ENCODE measurements at regions not wholly inside any gene's neighbourhood (a gene's known extent, or its start where the extent isn't known, plus 50 kb on each side); places are given as distances from the start of the nearest gene placed in this dataset.

GRCh38 chrX:6708041-6708440 lies 173.1 kb upstream of the VCX3A start:
- DNase-seq (ENCODE audit: low read depth), result no peak
- no peak overlapping the region for H3K4me3 ChIP-seq (ENCODE audit: low read depth, low read length)
- TF ChIP-seq, protein P1, sequence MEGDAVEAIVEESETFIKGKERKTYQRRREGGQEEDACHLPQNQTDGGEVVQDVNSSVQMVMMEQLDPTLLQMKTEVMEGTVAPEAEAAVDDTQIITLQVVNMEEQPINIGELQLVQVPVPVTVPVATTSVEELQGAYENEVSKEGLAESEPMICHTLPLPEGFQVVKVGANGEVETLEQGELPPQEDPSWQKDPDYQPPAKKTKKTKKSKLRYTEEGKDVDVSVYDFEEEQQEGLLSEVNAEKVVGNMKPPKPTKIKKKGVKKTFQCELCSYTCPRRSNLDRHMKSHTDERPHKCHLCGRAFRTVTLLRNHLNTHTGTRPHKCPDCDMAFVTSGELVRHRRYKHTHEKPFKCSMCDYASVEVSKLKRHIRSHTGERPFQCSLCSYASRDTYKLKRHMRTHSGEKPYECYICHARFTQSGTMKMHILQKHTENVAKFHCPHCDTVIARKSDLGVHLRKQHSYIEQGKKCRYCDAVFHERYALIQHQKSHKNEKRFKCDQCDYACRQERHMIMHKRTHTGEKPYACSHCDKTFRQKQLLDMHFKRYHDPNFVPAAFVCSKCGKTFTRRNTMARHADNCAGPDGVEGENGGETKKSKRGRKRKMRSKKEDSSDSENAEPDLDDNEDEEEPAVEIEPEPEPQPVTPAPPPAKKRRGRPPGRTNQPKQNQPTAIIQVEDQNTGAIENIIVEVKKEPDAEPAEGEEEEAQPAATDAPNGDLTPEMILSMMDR (IDR thresholded peaks at IDR 0.05; ENCODE audit: low read depth, low read length, missing control alignments), result no peak

DNA sequence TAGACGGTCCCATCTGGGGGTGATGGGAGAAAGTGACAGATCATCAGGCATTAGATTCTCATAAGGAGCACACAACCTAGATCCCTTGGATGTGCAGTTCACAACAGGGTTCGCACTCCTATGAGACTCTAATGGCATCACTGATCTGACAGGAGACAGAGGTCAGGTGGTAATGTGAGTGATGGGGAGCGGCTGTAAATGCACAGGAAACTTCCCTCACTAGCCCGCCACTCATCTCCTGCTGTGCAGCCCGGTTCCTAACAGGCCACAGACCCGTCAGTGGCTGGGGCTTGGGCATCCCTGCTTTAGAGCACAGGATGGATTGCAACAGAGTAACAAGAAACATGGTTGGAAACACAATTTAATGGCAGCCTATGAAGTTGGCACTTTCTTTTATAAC lies 172.6 kb upstream of the VCX3A start:
- TF ChIP-seq, protein P1 (IDR thresholded peaks at IDR 0.05; ENCODE audit: low read depth, low read length, missing control alignments), result no peak
- no peak for DNase-seq (ENCODE audit: low read depth)
- H3K4me3 ChIP-seq (ENCODE audit: low read depth, low read length), result no peak overlapping the region

GRCh38 chrX:6701085-6701484 lies 166.2 kb upstream of the VCX3A start:
- DNase-seq (ENCODE audit: low read depth), result no peak
- H3K4me3 ChIP-seq (ENCODE audit: low read depth, low read length), result no peak overlapping the region
- TF ChIP-seq, protein P1 (IDR thresholded peaks at IDR 0.05; ENCODE audit: low read depth, low read length, missing control alignments), result no peak

DNA sequence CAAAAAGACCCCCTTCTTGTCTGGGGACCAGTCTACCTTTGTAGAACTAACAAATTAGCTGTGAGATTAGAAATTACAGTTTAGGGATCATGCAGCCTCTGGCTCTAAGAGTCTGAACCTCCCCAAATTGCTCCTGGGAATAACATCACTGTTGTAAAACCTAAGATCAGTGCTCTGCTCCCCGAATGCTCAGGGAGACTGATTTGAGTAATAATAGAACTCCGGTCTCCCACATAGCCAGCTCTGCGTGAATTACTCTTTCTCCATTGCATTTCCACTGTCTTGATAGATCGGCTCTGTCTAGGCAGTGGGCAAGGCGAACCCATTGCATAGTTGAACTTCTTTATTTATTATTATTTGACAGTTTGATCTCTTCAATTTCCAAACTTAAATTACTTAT lies 160.8 kb upstream of the VCX3A start:
- TF ChIP-seq, protein P1 (IDR thresholded peaks at IDR 0.05; ENCODE audit: low read depth, low read length, missing control alignments), result no peak
- no peak overlapping the region for H3K4me3 ChIP-seq (ENCODE audit: low read depth, low read length)
- no peak for DNase-seq (ENCODE audit: low read depth)

DNA sequence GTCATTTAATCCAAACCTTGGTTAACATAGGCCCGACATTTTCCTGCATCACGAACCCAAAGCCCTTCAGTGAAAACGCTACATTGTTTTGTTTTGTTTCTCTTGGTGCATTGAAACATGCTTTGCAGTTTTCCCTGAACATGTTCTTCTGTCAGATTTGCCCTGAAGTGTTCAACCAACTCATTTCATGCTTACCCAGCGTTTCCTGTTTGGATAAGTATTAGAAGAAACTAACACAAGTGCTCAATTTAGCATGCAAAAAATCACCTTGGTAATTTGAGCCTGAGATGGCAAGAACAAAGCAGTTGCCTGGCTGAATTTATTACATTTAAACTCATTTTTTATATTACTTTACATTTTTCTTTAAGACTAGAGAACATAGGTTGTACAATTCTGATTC lies 160.1 kb upstream of the VCX3A start:
- no peak for DNase-seq (ENCODE audit: low read depth)
- H3K4me3 ChIP-seq (ENCODE audit: low read depth, low read length), result no peak overlapping the region
- TF ChIP-seq, protein P1 (IDR thresholded peaks at IDR 0.05; ENCODE audit: low read depth, low read length, missing control alignments), result no peak

GRCh38 chrX:6694221-6694620 lies 159.3 kb upstream of the VCX3A start:
- no peak for DNase-seq (ENCODE audit: low read depth)
- TF ChIP-seq, protein P1 (IDR thresholded peaks at IDR 0.05; ENCODE audit: low read depth, low read length, missing control alignments), result no peak
- no peak overlapping the region for H3K4me3 ChIP-seq (ENCODE audit: low read depth, low read length)

GRCh38 chrX:6693051-6693450 lies 158.1 kb upstream of the VCX3A start:
- TF ChIP-seq, protein P1 (IDR thresholded peaks at IDR 0.05; ENCODE audit: low read depth, low read length, missing control alignments), result no peak
- no peak for DNase-seq (ENCODE audit: low read depth)
- no peak overlapping the region for H3K4me3 ChIP-seq (ENCODE audit: low read depth, low read length)

Measured in GM12864 (cell line).